ENCODE measurements at regions not wholly inside any gene's neighbourhood (a gene's known extent, or its start where the extent isn't known, plus 50 kb on each side); places are given as distances from the start of the nearest gene placed in this dataset.

DNA sequence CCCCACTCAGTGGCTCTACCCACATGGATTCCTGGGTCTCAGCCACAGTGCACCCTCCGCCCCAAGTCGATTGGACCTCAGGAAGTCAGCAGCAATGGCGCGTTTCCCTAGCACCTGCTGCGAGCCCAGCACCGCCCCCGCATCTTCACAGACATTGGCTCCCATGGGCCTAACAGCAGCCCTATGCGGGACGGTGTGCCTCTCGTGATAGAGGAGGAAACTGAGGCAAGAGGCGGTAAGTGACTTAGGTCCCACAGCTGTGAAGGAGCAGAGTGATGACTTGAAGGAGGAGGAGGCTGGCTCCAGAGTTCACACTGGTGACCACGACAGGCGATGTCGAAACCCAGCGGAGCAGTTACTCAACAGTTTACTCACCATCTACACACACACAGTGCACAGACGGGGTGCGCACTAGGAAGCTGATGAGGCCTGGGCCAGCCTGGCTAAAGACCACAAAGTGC, 104.5 kb upstream of the SOX1 start:
- TF ChIP-seq, protein P1, sequence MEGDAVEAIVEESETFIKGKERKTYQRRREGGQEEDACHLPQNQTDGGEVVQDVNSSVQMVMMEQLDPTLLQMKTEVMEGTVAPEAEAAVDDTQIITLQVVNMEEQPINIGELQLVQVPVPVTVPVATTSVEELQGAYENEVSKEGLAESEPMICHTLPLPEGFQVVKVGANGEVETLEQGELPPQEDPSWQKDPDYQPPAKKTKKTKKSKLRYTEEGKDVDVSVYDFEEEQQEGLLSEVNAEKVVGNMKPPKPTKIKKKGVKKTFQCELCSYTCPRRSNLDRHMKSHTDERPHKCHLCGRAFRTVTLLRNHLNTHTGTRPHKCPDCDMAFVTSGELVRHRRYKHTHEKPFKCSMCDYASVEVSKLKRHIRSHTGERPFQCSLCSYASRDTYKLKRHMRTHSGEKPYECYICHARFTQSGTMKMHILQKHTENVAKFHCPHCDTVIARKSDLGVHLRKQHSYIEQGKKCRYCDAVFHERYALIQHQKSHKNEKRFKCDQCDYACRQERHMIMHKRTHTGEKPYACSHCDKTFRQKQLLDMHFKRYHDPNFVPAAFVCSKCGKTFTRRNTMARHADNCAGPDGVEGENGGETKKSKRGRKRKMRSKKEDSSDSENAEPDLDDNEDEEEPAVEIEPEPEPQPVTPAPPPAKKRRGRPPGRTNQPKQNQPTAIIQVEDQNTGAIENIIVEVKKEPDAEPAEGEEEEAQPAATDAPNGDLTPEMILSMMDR (IDR thresholded peaks at IDR 0.05) = no peak
- no peak for TF ChIP-seq POLR2A (IDR thresholded peaks at IDR 0.05)
